Suppressor macrophage treated with lipopolysaccharide for 1 hour (primary cell): ENCODE measurements at regions not wholly inside any gene's neighbourhood (a gene's known extent, or its start where the extent isn't known, plus 50 kb on each side); places are given as distances from the start of the nearest gene placed in this dataset.
"Not testable (repeated sequence)": the region's sequence is repeated elsewhere in the genome, so short reads cannot be mapped to it uniquely, and the experiment has no call there.

ENCODE experiments used
- DNase-seq, 3 donors: peaks; one replicate each; pipeline ENCODE4 v3.0.0-alpha.2; 2020 to 2022

DNA sequence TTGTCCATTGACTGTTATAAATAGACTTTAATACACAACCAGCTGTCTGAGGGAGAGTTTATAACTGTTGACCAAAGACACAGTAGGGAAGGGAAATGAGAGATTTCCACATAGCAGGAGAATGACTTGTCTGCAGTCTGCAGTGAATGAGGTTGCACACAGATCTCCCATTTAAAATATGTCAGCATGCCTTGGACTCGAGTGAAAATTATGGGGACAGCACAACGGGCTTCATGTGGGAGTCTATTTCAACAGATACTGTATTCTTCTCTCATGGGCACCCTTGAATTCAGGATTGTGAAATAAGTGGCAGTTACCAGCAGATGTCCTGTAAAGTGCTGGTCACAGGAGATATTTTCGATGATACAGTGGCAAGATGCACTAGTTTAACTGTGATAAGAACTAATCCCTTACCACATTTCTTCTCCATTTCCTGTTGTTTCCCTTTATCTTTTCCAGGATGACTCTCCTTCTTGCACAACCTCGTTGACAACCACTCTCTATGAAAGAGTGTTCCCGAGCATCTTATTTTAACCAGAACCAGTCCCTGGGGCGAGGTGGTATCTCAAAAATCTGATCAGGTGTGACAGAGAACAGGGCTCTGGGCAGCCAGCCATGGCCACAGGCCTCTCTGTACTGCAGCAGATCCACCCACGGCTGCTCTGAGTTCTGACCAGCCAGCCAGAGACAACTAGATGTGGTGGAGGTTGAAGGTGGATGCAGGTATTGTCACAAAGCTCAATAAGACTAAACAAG lies 51.5 kb upstream of the MAP3K1 start:
- DNase-seq: peak; percentile 58 to 74 (median 69)

DNA sequence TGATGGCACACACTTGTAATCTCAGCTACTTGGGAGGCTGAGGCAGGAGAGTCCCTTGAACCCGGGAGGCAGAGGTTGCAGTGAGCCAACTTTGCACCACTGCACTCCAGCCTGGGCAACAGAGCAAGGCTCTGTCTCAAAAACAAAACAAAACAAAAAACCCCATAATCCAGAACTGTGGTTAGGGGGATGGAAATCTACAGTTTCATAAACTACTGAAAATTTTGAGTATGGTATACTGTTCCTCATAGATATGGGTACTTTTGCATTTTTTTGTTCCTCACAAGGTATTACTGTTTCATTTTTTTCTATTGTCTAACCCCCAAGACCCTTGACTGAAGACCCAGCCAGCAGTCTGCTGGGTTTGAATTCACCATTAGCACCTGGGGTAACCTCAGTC lies 52.2 kb upstream of the MAP3K1 start:
- no peak for DNase-seq

DNA sequence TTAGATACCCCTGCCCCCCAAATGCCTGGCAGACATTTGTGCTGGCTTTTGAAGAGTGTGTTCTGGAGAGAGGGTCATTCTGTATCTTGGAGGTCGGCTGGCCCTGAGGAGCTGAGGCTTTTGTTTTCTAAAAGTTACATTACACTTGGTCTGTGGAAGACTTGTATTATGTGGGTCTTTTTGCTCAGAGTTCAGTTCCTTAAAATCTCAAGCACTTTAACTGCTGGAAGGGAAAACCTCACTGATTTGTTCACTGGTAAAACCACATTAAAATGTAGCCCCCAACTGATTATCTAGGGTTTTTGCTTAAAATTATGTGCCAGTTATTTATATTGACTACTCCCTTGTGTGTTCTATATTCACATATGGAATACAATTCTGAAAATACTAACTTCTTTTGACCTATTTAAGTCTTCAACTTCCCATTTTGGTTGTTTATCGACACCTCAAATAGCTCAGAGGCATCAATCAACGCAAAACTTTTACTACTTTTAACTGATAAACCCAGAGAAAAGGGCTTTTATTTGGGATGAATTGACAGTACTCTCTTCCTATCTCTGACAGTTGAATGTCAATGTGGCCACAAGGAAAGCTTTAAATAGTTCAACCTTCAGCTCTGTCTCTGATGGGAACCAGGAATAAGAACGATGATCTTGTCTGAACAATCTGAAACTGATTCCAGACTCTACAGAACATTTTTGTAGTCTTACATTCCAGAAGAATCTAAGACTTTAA lies 54.0 kb upstream of the MAP3K1 start:
- no peak for DNase-seq

DNA sequence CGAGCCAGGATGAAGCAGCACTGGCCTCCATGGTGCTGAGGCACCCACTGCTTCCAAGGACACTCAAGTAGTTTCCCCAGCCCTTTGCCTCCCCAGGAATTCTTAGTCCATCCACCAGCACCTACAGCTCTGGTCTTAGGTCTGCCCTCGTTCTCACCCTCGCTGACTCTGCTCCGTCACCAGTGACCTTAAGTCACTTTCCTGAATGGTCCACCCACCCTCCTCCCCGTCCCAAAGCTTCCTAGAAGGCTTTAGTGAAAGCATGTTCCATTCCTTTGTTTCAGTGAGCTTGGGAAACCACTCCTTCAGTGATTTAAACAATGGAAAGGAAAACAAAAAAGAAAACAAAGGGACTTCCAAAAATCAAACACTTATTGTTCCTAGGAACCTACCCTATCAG lies 54.6 kb upstream of the MAP3K1 start:
- DNase-seq: peak in 1 of 3 donors; percentile 10

DNA sequence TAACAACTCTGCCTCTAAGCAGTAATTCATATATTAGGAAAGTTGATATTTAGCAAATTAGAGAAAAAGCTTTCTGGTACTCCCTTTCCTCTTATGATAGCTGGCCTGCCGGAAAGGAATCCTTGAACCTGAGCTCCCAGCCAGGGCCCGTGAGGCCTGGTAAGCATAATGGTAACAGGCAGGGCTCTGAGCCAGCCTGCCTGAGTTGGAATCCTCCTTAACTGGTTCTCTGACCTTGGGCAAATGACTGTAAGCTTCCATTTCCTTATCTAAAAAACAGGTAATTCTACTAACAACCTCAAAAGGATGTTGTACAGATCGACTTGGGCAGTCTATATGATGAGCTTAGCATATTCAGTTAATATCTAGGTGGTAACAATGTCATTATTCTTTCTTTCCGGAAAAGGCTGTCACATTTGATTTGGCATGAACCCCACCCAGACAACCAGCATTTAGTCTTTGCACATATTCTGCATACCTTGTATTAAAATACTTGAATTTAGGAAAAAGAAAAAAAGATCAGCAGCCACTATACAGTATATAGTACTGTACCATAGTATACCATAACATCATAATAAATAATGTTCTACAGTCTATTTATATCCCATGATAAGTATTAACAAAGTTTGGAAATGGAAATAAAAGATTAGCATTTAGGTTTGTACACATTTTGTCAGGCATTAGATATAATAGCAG lies 55.7 kb upstream of the MAP3K1 start:
- no peak for DNase-seq

DNA sequence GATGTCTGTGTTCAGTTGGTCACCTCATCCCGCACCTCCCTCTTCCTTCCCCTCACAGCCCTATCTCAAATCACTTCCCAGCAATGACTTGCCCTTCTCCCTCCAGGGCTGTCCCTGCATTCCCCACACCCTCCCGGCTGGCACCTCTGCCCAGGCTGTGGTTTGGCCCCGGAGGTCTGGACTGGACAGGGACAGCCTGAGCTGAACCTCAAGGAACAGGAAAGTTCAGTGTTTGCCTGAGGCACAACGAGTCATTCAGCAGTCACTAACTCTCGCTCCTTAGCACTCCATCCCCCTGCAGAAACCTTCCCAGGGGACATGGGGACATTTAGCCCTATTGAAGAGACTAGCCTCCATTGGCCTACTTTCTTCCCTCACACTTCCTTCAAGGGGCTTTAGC lies 58.3 kb upstream of the MAP3K1 start:
- DNase-seq: no peak

DNA sequence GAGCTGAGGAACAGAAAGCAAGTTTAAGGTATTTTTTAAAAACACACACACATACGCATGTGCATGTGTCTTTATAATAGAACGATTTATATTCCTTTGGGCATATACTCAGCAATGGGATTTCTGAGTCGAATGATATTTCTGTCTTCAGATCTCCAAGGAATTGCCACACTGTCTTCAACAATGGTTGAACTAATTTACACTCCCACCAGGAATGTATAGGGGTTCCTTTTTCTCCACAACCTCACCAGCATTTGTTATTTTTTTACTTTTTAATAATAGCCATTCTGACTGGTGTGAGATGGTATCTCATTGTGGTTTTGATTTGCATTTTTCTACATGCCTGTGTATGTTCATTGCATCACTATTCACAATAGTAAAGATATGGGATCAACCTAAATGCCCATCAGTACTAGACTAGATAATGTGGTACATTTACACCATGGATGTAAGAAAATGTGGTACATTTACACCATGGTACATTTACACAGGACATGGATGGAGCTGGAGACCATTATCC lies 60.3 kb upstream of the MAP3K1 start:
- DNase-seq: no peak

DNA sequence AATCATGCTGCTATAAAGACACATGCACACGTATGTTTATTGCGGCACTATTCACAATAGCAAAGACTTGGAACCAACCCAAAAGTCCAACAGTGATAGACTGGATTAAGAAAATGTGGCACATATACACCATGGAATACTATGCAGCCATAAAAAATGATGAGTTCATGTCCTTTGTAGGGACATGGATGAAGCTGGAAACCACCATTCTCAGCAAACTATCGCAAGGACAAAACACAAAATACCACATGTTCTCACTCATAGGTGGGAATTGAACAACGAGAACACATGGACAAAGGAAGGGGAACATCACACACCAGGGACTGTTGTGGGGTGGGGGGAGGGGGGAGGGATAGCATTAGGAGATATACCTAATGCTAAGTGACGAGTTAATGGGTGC lies 61.8 kb upstream of the MAP3K1 start:
- not testable (repeated sequence) for DNase-seq

DNA sequence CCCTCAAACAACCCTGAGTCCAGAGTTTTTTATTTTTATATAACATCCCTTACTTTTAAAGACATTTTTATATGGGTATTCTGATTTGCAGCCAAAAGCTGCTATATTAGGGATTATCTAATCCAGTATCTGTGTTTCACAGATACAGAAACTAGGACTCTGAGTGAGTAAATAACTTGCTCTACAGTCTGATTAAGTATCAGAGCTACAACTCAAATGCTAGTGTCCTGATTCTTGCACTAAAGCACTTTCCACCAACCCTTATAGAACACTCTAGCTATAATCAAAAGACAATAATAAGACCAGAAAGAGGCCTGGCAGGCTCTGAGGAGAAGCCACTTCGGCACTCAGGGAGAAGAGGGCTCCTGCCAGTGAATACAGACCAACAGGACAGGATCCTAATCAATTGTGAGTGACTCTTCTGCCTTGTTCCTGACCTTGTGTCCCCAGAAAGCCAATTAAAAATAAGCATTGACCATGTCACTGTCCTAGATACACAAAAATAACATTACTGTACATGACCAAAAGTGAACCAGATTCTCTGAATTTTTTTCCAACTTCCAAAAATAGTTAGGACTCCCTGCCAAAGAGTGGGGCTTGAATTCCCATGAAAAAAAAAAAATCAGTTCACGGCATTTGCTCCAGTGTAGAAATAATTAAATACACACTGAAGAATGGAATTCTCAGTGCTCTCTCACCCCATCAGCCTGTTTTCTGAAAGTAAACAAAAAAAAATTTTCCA lies 63.6 kb upstream of the MAP3K1 start:
- no peak for DNase-seq

DNA sequence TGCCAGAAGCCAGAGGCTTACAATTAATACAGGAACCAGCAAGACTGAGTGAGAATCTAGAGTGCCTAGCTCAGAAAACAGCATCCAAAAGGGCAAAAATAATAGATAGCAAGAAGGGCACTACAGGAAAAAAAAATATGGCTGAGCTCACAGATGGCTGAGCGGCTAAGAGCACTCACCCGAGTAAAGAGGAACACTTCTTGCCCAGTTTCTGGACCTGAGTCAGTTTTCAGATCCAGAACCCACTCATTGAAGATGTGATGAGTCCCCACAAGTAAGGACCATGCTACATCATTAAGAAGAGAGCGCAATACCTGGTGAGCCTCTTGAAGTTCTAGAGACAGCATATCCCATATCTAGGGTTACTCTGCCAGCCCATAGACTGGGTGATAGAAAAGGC lies 65.5 kb upstream of the MAP3K1 start:
- no peak for DNase-seq

DNA sequence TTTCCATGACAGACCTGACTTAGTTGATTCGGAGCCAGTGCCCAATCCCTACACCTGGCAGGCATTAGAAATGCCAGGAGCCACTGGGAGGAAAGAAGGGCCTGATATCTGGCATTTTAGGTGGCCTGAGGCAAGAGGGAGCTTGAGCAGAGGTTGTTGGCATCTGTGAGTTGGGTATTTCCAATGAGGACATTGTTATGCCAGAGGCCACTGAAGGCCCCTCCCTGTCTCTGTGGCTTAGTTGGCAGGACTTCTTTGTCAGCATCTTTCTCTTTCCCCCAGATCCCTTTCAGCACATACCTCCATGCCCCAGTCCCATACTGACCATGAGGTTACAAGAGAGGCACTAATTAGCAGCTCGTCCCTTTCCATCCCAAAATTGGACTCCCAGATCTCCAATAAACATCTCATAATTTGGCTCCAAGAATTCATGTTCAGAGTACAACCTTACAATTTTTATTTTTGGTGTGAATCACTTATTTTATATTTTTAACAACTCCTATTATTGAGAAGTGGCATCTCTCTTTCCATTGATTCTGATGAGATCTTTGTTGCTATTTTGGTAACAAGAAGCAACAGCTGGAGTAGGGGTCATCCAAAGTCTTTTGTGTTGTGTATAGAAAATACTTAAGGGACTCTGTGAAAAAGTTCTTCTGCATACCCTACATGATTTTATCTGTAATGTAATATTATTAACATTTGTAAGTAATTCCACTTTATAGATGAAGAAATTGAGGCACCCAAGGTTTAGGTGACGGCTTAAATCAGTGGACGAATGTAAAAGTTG lies 68.6 kb upstream of the MAP3K1 start:
- peak; percentile 50 to 58 (median 52) for DNase-seq

DNA sequence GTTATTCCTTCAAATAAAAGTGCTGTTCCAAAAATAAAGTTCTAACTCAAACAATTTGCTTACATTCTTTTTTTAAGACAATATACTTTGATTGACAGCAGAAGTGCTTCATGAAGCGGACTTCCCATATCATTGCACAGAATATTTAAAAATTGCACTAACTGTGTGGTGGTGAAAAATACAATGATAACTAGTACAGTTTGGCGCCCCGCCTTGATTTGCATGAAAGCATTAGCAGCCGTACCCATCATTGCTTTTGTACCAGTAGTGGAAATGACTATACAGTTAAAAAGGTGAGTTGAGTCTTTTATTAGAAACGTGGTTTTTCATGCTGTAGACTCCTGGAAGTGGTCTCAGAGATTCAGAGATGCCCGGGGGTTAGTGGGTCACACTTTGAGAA lies 69.5 kb upstream of the MAP3K1 start:
- DNase-seq: no peak

DNA sequence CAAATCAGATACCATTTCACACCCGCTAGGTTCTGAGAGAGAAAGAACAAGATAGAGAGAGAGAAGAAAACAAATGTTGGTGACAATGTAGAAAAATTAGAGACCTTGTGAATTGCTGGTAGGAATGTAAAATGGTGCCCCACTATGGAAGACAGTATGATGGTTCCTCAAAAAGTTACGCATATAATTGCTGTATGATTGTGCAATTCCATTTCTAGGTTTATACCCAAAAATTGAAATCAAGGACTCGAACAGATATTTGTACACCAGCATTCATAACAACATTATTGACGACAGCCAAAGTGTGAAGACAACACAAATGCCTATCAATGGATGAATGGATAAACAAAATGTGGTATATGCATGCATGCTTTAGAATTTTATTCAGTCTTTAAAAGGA lies 74.5 kb upstream of the MAP3K1 start:
- no peak for DNase-seq

DNA sequence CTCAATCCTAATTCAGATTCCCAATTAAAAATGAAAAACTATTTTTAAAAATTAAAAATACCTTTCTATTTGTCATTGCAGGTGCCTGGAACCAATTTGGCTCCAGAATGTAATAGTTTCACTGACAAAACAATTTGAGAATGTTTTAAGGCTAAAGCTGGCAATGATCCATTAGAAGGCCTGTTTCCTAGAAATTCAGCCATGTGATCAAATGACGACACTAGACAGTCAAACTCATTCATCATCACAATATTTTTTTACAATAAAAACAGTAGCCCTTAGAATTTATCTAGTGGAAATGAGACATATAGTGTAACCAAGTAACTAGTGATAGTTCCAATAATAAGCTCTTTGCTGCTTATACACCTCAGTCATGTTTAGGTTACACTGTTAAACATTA lies 75.4 kb upstream of the MAP3K1 start:
- no peak for DNase-seq

DNA sequence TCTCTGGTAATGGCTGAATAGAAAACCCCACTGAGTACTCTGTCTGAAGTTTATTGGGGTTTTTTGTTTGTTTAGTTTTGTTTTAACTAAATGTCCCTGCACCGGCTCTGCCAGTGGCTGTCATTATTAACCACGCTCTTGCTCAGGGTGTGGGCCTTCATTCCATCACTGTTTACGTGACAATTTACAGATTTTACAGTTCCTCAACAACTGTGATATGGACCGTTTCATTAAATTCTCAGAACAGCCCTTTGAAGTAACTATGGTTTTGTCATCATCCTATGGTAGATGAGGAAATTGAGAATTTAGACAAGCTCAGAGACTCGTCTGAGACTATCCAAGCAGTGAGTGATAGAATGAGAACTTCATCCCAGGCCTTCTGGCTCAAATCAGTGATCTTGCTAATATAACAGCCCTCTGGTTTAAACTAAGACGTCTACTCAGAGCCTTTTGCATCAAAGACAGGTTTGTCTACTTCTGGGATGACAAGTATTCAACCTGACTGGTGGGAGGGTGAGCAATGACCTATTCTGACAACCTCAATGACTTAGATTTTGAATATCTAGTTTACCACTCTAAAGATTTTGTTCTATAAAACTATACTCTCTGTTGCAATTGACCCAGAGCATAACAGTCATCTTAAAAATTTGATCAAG lies 77.3 kb upstream of the MAP3K1 start:
- DNase-seq: no peak

DNA sequence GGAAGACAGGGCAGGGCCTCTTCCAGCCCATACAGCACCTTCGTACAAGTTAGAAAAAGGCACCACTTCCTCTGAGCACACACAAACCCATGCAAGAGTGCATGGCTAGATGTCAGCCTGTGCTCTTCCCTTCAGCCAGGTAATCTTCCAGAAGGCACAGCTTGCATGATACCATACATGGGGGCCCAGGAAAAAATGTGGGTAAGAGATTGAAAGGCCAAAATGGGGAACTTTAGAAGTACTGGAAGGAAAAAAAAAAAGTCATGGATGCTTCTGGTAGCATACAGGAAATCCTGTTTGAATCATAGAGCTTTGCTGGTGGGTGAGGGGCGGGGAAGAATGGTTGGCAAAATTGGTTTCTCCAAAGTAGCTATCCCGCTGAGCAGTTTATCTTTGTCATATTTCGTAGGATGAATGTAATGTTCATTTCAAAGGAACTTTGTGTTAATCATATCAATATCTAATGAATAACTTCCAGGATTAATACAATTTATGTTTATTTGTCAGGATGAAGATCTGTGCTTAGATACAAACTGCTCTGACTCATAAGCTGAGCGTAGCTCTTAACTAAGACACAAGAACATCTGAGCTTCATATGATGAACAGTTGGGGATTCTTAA lies 78.2 kb upstream of the MAP3K1 start:
- peak; percentile 61 to 77 (median 73) for DNase-seq

DNA sequence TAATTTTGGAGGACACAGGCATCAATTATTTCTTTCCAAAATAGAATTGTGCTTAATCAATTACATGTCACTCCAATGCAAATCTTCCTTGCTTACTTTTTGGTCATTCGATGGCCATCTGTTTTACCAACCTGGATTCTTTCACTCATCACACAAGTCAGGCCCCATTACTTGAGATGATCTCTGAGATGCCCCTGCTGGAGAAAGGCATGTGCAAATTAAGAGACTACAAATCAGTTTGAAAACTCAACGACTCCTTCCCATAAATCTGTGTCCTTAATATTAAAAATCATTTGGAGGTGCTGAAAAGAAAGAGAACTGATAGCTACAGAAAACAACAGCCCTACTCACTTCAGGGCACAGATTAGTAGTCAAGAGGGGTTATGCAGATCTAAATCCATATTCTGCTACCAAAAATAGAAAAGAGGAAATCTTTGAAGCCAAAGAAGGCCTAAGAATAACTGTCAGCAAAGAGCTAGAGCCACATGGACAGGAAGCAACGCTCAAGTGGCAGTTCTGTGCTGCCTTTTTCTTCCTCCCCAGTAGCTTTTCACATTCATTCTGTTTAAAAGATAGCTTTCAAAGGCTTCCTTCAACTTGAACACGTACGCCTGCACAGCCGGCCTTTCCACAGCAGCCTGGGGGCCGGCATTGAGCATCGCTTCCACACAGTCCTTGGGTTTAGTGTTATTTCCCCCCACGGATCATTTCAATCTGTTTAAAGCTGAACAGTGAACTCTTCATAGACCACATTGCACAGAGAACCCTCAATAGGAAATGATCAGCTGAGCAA lies 79.3 kb upstream of the MAP3K1 start:
- DNase-seq: peak; percentile 23 to 44 (median 39)

DNA sequence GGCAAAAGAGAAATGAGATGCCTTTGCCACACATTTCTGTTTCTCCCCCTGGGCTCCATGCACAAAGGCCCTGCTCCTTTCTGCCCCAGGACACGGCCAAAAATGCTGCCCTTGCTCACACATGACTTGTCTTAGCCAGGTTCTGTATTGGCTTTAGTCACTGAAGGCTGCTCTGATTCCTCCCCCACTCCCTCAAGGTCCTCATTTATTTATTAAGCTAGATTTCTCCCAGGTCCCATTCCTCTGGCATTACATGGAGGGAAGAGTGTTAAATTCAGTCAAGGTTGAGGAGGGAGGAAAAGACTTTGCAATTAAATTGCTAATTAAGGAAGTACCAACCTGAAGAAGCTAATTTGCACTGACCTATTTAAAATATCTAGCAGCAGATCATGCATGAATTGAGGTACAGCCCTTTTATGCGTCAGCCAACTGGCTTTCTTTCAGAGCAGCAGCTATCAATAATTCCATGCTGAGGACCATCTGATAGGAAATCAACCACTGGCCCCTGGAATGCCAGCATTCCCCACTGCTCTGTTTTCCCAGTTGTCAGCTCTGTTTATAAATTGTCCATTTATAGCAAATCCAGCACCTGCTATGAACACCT lies 81.2 kb upstream of the MAP3K1 start:
- DNase-seq: no peak

DNA sequence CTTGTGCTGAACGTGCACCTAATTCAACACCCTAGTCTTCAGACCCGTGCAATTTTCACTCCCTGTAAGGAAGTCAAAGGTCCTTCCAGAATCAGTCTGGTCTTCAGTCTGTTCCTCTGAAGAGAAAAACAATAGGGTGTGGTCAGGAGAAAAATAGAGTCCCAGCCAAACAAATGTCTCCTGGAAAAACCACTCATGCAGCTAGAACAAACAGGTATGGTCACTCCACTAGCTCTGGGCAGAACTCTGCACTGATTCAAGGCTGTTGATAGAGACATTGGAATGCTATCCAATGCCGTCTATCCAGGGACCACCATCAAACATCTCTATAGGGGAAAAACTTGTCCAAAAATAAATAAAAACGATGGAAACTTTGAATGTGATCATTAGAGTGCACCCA lies 81.8 kb upstream of the MAP3K1 start:
- no peak for DNase-seq

DNA sequence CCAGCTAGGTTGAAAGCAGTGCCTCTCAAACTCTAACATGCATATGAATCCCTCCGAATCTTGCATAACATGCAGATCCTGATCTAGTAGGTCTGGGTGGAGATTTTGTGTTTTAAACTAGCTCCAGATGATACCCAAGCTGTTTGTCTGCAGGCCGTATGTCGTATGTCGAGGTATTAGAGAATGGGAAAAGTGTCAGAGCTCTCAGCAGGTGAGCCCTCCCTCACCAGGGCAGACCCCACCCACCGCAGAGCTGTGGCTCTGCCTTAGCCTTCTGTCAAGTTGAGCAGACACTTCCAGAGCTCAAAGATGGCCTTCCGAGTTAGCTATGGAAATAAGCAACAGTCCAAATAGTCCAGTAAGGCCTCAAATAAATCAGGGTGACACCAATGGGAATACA lies 83.2 kb upstream of the MAP3K1 start:
- DNase-seq: no peak
